OCI-LY1 (cell line): ENCODE measurements at regions not wholly inside any gene's neighbourhood (a gene's known extent, or its start where the extent isn't known, plus 50 kb on each side); places are given as distances from the start of the nearest gene placed in this dataset.

Experiments used
- H2AFZ ChIP-seq: fragments of 200-600 bp; sonication (generic), shearing (Covaris generic); 2 replicates; pipeline ENCODE4 v1.6.0; 2014; ENCODE audit warnings: antibody characterized with exemption, mild to moderate bottlenecking, low read length
- H3F3A ChIP-seq: fragments of 200-600 bp; sonication (generic), shearing (Covaris generic); 2 replicates; pipeline ENCODE4 v1.6.0; 2014; ENCODE audit warnings: mild to moderate bottlenecking, antibody characterized with exemption, low read length, moderate library complexity; ENCODE audit not compliant: insufficient read depth
- H3K27ac ChIP-seq: fragments of 200-600 bp; sonication (generic); 2 replicates; pipeline ENCODE4 v1.5.1; 2014; ENCODE audit warnings: low read length, mixed run types, mild to moderate bottlenecking, low read depth; ENCODE audit not compliant: poor library complexity, severe bottlenecking
- H3K27me3 ChIP-seq: fragments of 200-600 bp; sonication (generic); 2 replicates; pipeline ENCODE4 v1.6.0; 2014; ENCODE audit warnings: antibody characterized with exemption, mild to moderate bottlenecking, low read length, moderate library complexity; ENCODE audit not compliant: insufficient read depth
- H3K36me3 ChIP-seq: fragments of 200-600 bp; sonication (generic); 2 replicates; pipeline ENCODE4 v1.6.1; 2014; ENCODE audit warnings: mild to moderate bottlenecking, antibody characterized with exemption, low read length, moderate library complexity, mixed read lengths; ENCODE audit not compliant: insufficient read depth
- H3K4me1 ChIP-seq: fragments of 200-600 bp; sonication (generic); 2 replicates; pipeline ENCODE4 v1.5.1; 2014; ENCODE audit warnings: mild to moderate bottlenecking, low read length, moderate library complexity; ENCODE audit not compliant: insufficient read depth, severe bottlenecking
- H3K4me2 ChIP-seq: fragments of 200-600 bp; sonication (generic), shearing (Covaris generic); 2 replicates; pipeline ENCODE4 v1.6.1; 2014; ENCODE audit warnings: low read length
- H3K4me3 ChIP-seq: fragments of 200-600 bp; sonication (generic); 2 replicates; pipeline ENCODE4 v1.5.1; 2014; ENCODE audit warnings: low read length, low read depth, mild to moderate bottlenecking, mixed read lengths; ENCODE audit not compliant: poor library complexity, severe bottlenecking
- H3K79me2 ChIP-seq: fragments of 200-600 bp; shearing (Covaris generic); 2 replicates; pipeline ENCODE4 v1.6.1; 2016; ENCODE audit warnings: mixed run types, low read length, mixed read lengths; ENCODE audit not compliant: insufficient read depth
- H3K9ac ChIP-seq: fragments of 200-600 bp; sonication (generic), shearing (Covaris generic); 2 replicates; pipeline ENCODE4 v1.6.1; 2014; ENCODE audit warnings: mild to moderate bottlenecking, low read length, mixed read lengths
- H3K9me2 ChIP-seq: fragments of 200-600 bp; sonication (generic), shearing (Covaris generic); 2 replicates; pipeline ENCODE4 v1.6.1; 2014; ENCODE audit warnings: low read depth, mild to moderate bottlenecking, low read length, mixed read lengths
- H3K9me3 ChIP-seq: fragments of 200-600 bp; shearing (Covaris generic); 2 replicates; pipeline ENCODE4 v1.6.1; 2014; ENCODE audit warnings: low read length, mixed read lengths
- H4K20me1 ChIP-seq: fragments of 200-600 bp; sonication (generic), shearing (Covaris generic); 2 replicates; pipeline ENCODE4 v1.6.0; 2016; ENCODE audit warnings: mild to moderate bottlenecking, low read length; ENCODE audit not compliant: insufficient read depth
- CTCF ChIP-seq: fragments of 200-600 bp; sonication (generic), shearing (Covaris generic); IDR thresholded peaks from 2 replicates; pipeline ENCODE4 v1.5.1; 2017; ENCODE audit warnings: mild to moderate bottlenecking, antibody characterized with exemption, low read length, moderate library complexity, mixed read lengths
- EZH2 ChIP-seq: fragments of 200-600 bp; sonication (generic), shearing (Covaris generic); IDR thresholded peaks from 2 replicates; pipeline ENCODE4 v1.8.0; 2017; ENCODE audit warnings: borderline replicate concordance, mixed run types, mild to moderate bottlenecking, antibody characterized with exemption, low read length, moderate library complexity, mixed read lengths

GRCh38 chr10:111511751-111512150 is 434.9 kb downstream of the ADRA2A start:
- Histone ChIP-seq H3K27ac (no peak overlapping the region), H3K9ac (no peak overlapping the region), H3F3A (no peaks in the 10 kb centered on the region), H3K4me3 (no peak overlapping the region), H3K9me3 (no peaks in the 10 kb centered on the region), H2AFZ (no peak overlapping the region), H3K4me1 (no peaks in the 10 kb centered on the region), H3K4me2 (no peak overlapping the region), H3K9me2 (no peaks in the 10 kb centered on the region), H4K20me1 (no peaks in the 10 kb centered on the region), H3K27me3 (no peaks in the 10 kb centered on the region), H3K36me3 (no peaks in the 10 kb centered on the region), H3K79me2 (no peaks in the 10 kb centered on the region)
- TF ChIP-seq EZH2 (no peak), CTCF (no peak)

GRCh38 chr10:111515264-111515663 is 438.4 kb downstream of the ADRA2A start:
- H3K36me3 ChIP-seq = no peaks in the 10 kb centered on the region
- no peaks in the 10 kb centered on the region for H3F3A ChIP-seq
- no peaks in the 10 kb centered on the region for H3K9me2 ChIP-seq
- TF ChIP-seq CTCF = no peak
- no peak overlapping the region for H2AFZ ChIP-seq
- H4K20me1 ChIP-seq = no peaks in the 10 kb centered on the region
- no peak overlapping the region for H3K9ac ChIP-seq
- H3K4me2 ChIP-seq = no peak overlapping the region
- H3K27me3 ChIP-seq = no peaks in the 10 kb centered on the region
- H3K4me3 ChIP-seq = no peak overlapping the region
- no peaks in the 10 kb centered on the region for H3K4me1 ChIP-seq
- no peaks in the 10 kb centered on the region for H3K79me2 ChIP-seq
- no peaks in the 10 kb centered on the region for H3K9me3 ChIP-seq
- H3K27ac ChIP-seq = no peak overlapping the region

DNA sequence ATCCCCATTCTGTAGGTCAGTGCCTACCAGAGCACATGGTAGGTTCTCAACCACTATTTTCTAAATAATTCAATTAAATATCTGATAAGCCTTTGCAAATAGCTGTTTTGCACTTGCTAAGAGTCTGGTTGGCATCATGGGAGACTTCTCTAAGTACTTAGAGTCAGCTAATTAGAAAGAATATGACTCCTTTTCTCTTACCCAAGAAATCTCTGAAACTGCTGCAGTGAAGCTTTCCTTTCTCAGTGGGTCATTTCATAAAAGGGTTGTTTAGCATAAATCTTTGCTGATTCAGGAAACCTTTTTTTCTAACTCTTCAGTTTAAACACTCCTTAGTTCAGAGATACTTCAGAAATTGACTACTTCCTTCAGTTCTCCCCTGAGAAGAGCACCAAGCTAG is 438.9 kb downstream of the ADRA2A start:
- H3K9ac ChIP-seq = no peak overlapping the region
- H3K4me3 ChIP-seq = no peak overlapping the region
- no peaks in the 10 kb centered on the region for H3K4me1 ChIP-seq
- no peaks in the 10 kb centered on the region for H3K27me3 ChIP-seq
- no peaks in the 10 kb centered on the region for H4K20me1 ChIP-seq
- no peaks in the 10 kb centered on the region for H3K9me3 ChIP-seq
- no peak overlapping the region for H3K4me2 ChIP-seq
- TF ChIP-seq EZH2 = no peak
- TF ChIP-seq CTCF = no peak
- no peak overlapping the region for H2AFZ ChIP-seq
- H3K9me2 ChIP-seq = no peaks in the 10 kb centered on the region
- H3K79me2 ChIP-seq = no peaks in the 10 kb centered on the region
- no peak overlapping the region for H3K27ac ChIP-seq
- H3F3A ChIP-seq = no peaks in the 10 kb centered on the region
- H3K36me3 ChIP-seq = no peaks in the 10 kb centered on the region
